Stimulated activated CD4-positive, alpha-beta T cell treated with anti-CD3 and anti-CD28 coated beads, Interleukin-1b, Interleukin-23, amount 100 ng/mL, for 4 hours (primary cell): ENCODE measurements at regions not wholly inside any gene's neighbourhood (a gene's known extent, or its start where the extent isn't known, plus 50 kb on each side); places are given as distances from the start of the nearest gene placed in this dataset.
"Not testable (repeated sequence)": the region's sequence is repeated elsewhere in the genome, so short reads cannot be mapped to it uniquely, and the experiment has no call there.

ENCODE experiments used
- DNase-seq, 2 donors: peaks; one replicate each; pipeline ENCODE4 v3.0.0-alpha.2; 2020; ENCODE audit warnings: low read depth in 2 of 2

DNA sequence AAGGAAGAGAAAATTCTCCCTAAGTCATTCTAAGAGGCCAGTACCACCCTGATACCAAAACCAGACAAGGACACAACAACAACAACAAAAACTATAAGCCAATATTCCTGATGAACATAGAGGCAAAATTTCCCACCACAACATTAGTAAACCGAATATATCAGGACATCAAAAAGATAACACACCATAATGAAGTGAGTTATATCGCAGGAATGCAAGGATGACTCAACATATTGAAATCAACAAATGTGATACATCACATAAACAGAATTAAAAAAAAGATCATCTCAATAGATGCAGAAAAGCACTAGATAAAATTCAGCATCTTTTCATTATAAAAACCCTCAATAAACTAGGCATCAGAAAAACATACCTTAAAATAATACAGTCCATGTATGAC, 1844.4 kb upstream of the PCDH10 start:
- no peak for DNase-seq

DNA sequence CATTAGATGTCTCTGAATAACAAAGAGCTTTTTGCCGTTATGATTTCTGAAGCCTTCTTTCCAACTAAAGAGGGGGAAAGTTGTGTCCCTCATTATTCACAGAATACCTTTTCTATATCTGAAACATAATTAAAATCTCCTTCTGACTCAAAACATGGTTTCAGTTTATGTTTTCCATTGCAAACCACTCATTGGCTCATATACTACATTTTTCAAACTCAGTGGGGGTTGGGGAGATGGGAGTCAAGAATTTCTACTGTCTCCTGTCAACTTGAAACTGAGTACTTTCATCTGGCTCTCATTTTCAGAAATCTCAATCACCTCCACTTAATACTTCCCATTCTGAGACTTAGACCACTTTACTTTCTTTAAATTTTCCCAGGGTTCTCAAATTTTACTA, 1839.5 kb upstream of the PCDH10 start:
- DNase-seq = no peak

DNA sequence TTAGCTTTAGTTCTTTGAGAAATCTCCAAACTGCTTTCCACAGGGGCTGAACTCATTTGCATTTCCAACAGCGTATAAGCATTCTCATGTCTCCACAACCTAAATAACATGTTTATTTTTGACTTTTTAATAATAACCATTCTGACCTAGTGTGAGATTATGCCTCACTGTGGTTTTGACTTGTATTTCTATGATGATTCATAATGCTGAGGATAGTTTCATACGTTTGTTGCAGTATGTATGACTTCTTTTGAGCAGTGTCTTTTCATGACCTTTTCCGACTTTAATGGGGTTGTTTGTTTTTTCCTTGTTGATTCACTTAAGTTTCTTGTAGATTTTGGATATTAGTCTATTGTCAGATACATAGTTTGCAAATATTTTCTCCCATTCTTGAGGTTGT, 1833.0 kb upstream of the PCDH10 start:
- DNase-seq = no peak

DNA sequence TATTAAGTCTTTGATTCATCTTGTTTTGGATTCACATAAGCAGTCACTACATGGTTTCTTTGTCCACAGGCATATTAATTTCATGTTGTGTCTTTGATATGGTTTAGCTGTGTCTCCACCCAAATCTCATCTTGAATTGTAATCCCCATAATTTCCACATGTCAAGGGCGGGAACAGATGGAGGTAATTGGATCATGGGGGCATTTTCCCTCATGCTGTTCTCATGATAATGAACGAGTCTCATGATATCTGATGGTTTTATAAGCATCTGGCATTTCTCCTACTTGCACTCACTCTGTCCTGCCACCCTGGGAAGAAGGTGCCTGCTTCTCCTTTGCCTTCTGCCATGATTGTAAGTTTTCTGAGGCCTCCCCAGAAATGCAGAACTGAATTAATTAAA, 1811.2 kb upstream of the PCDH10 start:
- DNase-seq = no peak

GRCh38 chr4:131339137-131339536, 1810.0 kb upstream of the PCDH10 start:
- DNase-seq = no peak

- no peak for DNase-seq
Observed at GRCh38 chr4:131344761-131345160, 1804.3 kb upstream of the PCDH10 start.

GRCh38 chr4:131347816-131348215, 1801.3 kb upstream of the PCDH10 start:
- DNase-seq = no peak

GRCh38 chr4:131348263-131348662, 1800.8 kb upstream of the PCDH10 start:
- DNase-seq = no peak

GRCh38 chr4:131352371-131352770, 1796.7 kb upstream of the PCDH10 start:
- not testable (repeated sequence) for DNase-seq

GRCh38 chr4:131366714-131367113, 1782.4 kb upstream of the PCDH10 start:
- no peak for DNase-seq

DNA sequence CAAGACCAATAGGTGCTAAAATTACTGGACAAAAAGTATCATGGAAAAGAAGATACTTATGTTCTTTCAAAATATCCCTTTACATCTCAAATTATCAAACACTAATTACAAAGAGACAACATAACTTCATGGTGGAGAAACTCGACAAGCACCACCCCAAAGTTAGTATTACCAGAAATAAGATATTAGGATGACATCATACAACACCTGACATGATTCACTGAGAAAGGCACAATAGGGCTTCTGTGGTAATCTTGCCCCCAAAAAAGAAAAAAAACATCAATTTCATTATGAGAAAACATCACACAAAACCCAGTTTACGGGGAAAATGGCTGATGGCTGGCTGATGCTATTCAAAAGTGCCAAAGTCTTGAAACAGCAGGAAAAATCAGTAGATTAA, 1781.7 kb upstream of the PCDH10 start:
- no peak for DNase-seq

GRCh38 chr4:131370846-131371245, 1778.2 kb upstream of the PCDH10 start:
- no peak for DNase-seq

- DNase-seq = no peak
Observed at GRCh38 chr4:131381055-131381454, 1768.0 kb upstream of the PCDH10 start.

DNA sequence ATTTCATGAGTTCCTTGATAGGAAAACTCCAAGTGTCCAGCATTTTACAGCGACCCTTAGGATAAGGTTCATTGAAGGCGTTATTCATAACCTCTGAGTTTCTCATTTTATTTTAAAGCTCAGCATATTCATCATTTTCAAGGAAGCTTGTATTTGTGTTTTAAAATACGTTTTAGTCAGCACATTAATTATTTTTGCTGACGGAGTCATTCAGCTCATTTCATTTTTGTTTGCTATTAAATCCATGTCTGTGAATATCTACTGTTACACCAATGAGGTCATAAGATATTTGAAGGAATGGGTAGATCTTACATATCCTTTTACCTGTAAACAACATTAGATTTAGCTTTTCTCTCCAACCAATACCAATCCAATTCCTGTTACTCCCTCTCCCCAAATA, 1766.3 kb upstream of the PCDH10 start:
- no peak for DNase-seq

- DNase-seq = no peak
Observed at GRCh38 chr4:131388277-131388676, 1760.8 kb upstream of the PCDH10 start.

DNA sequence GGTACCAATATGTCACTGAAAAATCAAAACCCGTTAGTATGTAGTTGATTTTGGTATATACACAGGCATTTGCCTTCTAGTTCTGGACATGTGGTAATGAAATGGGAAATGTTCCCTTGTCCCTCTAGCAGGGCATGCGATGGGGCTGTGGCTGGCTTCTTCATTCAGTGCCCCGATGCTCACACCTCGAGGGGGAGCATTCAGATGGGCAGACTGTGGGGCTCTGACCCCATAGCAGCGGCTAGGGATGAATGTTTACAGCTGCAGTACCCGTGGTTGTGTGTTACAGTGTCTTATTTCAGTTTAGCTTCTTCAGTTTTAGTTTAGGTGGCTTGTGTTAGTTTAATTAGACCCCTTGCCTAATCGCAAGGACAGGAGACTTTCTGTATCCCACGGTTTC, 1741.0 kb upstream of the PCDH10 start:
- DNase-seq = no peak

DNA sequence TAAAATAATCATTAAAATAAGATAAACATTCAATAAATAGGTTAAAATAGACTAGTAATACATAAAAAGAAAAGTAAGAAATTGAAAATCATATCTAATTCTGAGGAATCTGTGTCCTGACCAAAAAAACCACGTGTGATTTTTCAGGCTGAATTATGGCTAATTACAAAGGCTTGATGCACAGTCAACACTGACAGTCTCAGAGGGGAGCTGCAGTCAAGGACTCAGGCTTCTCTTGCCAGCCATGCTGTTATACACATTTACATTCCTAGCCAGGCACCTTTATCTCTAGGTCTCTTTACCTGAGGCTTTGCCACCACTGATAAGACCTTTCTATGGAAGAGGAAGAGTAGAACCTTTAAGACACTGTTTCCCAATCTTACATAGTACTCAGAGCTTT, 1737.7 kb upstream of the PCDH10 start:
- DNase-seq = no peak

- no peak for DNase-seq
Observed at GRCh38 chr4:131419147-131419546, 1729.9 kb upstream of the PCDH10 start.

DNA sequence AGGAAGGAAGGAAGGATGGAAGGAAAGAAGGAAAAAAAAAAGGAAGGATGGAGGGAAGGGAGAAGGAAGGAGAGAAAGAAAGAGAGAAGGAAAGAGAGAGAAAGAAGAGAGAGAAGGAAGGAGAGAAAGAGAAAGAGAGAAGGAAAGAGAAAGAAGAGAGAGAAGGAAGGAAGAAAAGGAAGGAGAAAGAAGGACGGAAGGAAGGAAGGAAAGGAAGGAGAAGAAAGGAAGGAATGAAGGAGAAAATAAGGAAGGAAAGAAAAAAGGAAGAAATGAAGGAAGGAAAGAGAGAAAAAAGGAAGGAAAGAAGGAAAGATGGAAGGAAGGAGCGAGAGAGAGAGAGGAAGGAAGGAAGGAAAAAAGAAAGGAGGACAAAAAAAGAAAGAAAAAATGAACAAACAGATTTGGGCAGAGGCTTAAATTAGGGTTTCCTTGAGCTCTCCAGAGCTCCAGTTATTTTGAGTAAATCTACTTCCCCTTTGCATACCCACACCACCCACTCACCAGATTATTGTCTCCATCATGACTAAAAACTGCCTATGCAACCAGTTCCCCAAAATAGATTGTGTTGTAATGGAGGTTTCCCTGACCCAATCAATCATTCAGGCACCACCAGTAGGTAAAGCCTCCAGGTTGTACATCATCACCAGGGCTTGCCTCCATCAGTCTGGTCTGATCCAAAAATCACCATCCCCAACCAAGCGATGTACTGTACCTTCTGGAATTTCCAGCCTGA, 1722.9 kb upstream of the PCDH10 start:
- DNase-seq = no peak

- no peak for DNase-seq
Observed at GRCh38 chr4:131427000-131427399, 1722.1 kb upstream of the PCDH10 start.

GRCh38 chr4:131430302-131430701, 1718.8 kb upstream of the PCDH10 start:
- no peak for DNase-seq

- DNase-seq = no peak
Observed at GRCh38 chr4:131441004-131441688, 1707.9 kb upstream of the PCDH10 start.

DNA sequence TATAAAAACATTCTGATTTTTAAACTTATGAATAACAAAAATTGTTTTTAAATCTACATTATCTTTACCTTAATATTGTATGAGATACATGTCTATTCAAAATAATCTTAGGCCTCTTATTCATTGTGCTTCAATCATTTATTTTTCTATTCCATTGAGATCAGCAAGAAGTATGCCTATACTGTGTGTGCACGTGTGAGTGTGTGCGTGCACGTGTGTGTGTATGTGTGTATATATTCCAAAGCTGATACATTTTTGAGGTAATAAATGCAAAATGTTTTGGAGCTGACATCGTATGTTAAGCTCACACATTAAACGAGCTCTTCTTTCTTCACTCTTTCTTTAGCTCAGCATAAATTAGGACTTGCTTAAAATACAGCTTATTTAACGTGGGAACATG, 1701.2 kb upstream of the PCDH10 start:
- DNase-seq = no peak
